ENCODE measurements at regions not wholly inside any gene's neighbourhood (a gene's known extent, or its start where the extent isn't known, plus 50 kb on each side); places are given as distances from the start of the nearest gene placed in this dataset.

DNA sequence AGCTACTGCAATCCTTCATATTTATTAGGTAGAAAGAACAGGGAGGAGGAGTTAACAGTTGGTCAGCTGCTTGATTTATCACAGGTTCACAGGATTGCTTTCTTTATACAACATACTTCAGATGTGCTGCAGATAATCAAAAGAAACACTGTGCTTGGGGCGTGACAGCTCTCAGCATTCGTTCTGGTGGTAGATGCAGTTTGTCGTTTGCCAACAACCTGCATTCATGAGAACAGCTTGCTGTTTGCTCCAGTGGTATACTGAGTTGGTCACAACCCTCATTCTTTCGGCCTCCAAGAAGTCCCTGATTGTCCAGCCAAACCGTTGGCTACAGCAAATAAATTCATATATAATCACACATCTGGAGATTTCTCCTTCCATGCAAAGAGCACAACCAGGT lies 120.5 kb downstream of the ZNF280B start:
- Mint-ChIP-seq H3K27ac (no peak overlapping the region), H3K9me3 (peaks cover 6 to 14% of the 10 kb centered on the region in 2 experiments; a peak in 4 of 5 replicates), H3K36me3 (ENCODE audit: insufficient read depth in 1 of 3, low read depth in 3 of 3) (peaks cover 0 to 3% (median 0%) of the 10 kb centered on the region in 3 experiments; a peak in 1 of 7 replicates), H3K4me3 (no peak overlapping the region), H3K27me3 (ENCODE audit: low read depth) (peaks cover 100% of the 10 kb centered on the region), H3K4me1 (no peaks in the 10 kb centered on the region)
- no peaks in the 10 kb centered on the region for H3K23me2 ChIP-seq (ENCODE audit: insufficient read length, low read depth, low read length, poor library complexity, severe bottlenecking)
- no peak overlapping the region for H2BK120ac ChIP-seq (ENCODE audit: low read depth, low read length, poor library complexity, severe bottlenecking)
- no peak overlapping the region for H2BK15ac ChIP-seq (ENCODE audit: low read depth, low read length)
- H2AK5ac ChIP-seq (ENCODE audit: insufficient read length, low read length): no peak overlapping the region
- no peaks in the 10 kb centered on the region for H3K79me1 ChIP-seq (ENCODE audit: insufficient read depth, low read depth, low read length, poor library complexity, severe bottlenecking)
- H3K4me2 ChIP-seq (ENCODE audit: insufficient read depth, insufficient read length, low read length): no peak overlapping the region
- no peaks in the 10 kb centered on the region for H3K79me2 ChIP-seq (ENCODE audit: insufficient read depth, low read length)
- H2BK12ac ChIP-seq (ENCODE audit: insufficient read length, low read depth, low read length): no peak overlapping the region
- no peaks in the 10 kb centered on the region for H3K4me1 ChIP-seq (ENCODE audit: insufficient read depth, low read length)
- H3K27me3 ChIP-seq (ENCODE audit: insufficient read depth, low read length): peaks cover 86% of the 10 kb centered on the region
- no peak overlapping the region for H3K56ac ChIP-seq (ENCODE audit: insufficient read length, low read depth, low read length)
- H3K9me3 ChIP-seq (ENCODE audit: control insufficient read depth, low read depth, low read length): no peaks in the 10 kb centered on the region
- H3K27ac ChIP-seq (ENCODE audit: insufficient read length, low read depth, low read length): no peak overlapping the region
- no peak overlapping the region for H2AFZ ChIP-seq (ENCODE audit: low read length)
- DNase-seq: no peak
- H4K91ac ChIP-seq (ENCODE audit: insufficient read length, low read depth, low read length): no peak overlapping the region
- no peak overlapping the region for H4K5ac ChIP-seq (ENCODE audit: insufficient read length, low read depth, low read length)
- TF ChIP-seq CTCF (conservative IDR thresholded peaks at IDR 0.05): no peak
- no peak overlapping the region for H3K4ac ChIP-seq (ENCODE audit: low read depth, low read length)
- H2BK20ac ChIP-seq (ENCODE audit: low read depth, low read length, poor library complexity, severe bottlenecking): no peak overlapping the region
- H3T11ph ChIP-seq (ENCODE audit: low read length): no peak overlapping the region
- H3K18ac ChIP-seq (ENCODE audit: insufficient read length, low read depth, low read length): no peak overlapping the region
- no peak overlapping the region for H3K23ac ChIP-seq (ENCODE audit: insufficient read length, low read depth, low read length)
- H3K9ac ChIP-seq (ENCODE audit: extremely low read depth, insufficient read length, low read length): no peak overlapping the region
- no peak overlapping the region for H2BK5ac ChIP-seq (ENCODE audit: insufficient read length, low read length)
- WGBS (ENCODE audit: extremely low coverage, insufficient read length, low lambda C conversion rate): no CpG with 5 or more reads among the region's 5 CpGs
- no peaks in the 10 kb centered on the region for H4K20me1 ChIP-seq (ENCODE audit: control insufficient read depth, insufficient read depth, insufficient read length)
- H4K8ac ChIP-seq (replicated peaks; ENCODE audit: insufficient read length, low read depth, low read length): no peak overlapping the region
- no peak overlapping the region for H3K14ac ChIP-seq (ENCODE audit: insufficient read depth, low read length)
